ENCODE measurements at regions not wholly inside any gene's neighbourhood (a gene's known extent, or its start where the extent isn't known, plus 50 kb on each side); places are given as distances from the start of the nearest gene placed in this dataset.

DNA sequence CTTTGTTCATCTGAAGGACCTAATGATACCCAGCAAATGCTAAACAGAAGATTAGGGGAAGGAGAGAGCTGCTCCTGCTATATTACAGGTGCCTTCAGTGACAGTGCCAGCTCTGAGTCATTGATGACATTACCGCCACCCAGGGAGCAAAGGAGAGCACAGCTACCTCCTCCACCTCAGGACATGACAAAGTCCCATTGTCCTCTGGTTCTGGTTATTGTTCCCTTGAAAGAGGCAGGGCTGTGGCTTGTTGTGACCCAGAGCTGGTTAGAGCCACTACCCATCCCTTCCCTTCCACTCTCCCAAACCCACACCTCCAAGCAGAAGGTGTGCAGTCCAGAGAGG, 363.5 kb upstream of the DUSP10 start:
- H3K9me3 ChIP-seq: no peaks in the 10 kb centered on the region
- WGBS: 57% methylated on average over 1 of the region's 1 CpG
- peak; percentile 25 for DNase-seq (ENCODE audit: low spot score)
- H3K27me3 ChIP-seq (replicated peaks; ENCODE audit: insufficient read depth): no peaks in the 10 kb centered on the region
- intact Hi-C loops (cut with DNase I): no loop called here
- H3K36me3 ChIP-seq: no peaks in the 10 kb centered on the region
- TF ChIP-seq, protein P1, sequence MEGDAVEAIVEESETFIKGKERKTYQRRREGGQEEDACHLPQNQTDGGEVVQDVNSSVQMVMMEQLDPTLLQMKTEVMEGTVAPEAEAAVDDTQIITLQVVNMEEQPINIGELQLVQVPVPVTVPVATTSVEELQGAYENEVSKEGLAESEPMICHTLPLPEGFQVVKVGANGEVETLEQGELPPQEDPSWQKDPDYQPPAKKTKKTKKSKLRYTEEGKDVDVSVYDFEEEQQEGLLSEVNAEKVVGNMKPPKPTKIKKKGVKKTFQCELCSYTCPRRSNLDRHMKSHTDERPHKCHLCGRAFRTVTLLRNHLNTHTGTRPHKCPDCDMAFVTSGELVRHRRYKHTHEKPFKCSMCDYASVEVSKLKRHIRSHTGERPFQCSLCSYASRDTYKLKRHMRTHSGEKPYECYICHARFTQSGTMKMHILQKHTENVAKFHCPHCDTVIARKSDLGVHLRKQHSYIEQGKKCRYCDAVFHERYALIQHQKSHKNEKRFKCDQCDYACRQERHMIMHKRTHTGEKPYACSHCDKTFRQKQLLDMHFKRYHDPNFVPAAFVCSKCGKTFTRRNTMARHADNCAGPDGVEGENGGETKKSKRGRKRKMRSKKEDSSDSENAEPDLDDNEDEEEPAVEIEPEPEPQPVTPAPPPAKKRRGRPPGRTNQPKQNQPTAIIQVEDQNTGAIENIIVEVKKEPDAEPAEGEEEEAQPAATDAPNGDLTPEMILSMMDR (IDR thresholded peaks at IDR 0.05): peak in 1 of 4 experiments; percentile 4
- no peak for TF ChIP-seq POLR2AphosphoS5 (IDR thresholded peaks at IDR 0.05)
- no peak for TF ChIP-seq POLR2A (IDR thresholded peaks at IDR 0.05)
- H3K4me3 ChIP-seq: no peak overlapping the region
- no peaks in the 10 kb centered on the region for H3K4me1 ChIP-seq (replicated peaks)
- H3K27ac ChIP-seq: no peak overlapping the region

DNA sequence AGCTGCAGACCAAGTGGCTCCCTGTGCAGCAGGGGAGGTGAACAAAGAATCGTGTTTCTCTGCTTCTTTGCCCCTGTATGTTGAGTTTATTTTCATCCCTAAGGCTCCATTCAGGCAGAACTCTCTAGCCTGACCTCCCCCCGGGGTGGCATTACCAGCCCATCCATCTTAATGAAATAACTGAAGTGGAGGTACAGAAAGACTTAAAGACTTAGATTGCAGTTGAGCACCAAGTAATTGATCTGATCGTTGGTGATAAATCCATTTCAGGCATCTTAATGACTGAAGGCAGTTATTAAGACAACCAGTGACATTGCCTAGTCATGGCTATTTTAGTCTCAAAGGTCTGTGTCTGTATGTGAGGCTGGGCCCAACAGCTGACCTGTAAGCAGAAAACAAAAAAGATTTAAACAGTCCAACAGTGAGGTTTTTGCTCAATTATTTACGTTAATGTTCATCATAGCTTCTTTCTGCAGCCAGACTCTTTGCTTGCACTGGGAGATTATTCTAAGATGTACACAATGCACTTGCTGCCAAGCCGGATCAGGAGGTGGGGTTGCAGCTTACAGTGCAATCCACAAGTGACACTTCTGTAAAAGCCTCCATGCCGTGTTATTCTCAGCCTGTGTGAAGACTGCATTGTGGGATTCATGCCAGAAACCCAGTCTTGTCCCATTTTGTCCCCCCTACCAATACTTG, 363.0 kb upstream of the DUSP10 start:
- WGBS: 29% methylated on average over 6 of the region's 6 CpGs
- intact Hi-C loops (cut with DNase I): no loop called here

GRCh38 chr1:222104097-222104496, 362.2 kb upstream of the DUSP10 start:
- TF ChIP-seq POLR2AphosphoS5 (IDR thresholded peaks at IDR 0.05): no peak
- TF ChIP-seq POLR2A (IDR thresholded peaks at IDR 0.05): no peak
- TF ChIP-seq, protein P1 (IDR thresholded peaks at IDR 0.05): no peak
- Histone ChIP-seq H3K4me1 (replicated peaks) (no peaks in the 10 kb centered on the region), H3K27ac (no peak overlapping the region), H3K27me3 (replicated peaks; ENCODE audit: insufficient read depth) (no peaks in the 10 kb centered on the region), H3K36me3 (no peaks in the 10 kb centered on the region), H3K4me3 (no peak overlapping the region), H3K9me3 (no peaks in the 10 kb centered on the region)
- no peak for DNase-seq (ENCODE audit: low spot score)
- WGBS: 73% methylated on average over 4 of the region's 4 CpGs
- intact Hi-C loops (cut with DNase I): no loop called here

More for the DNA sequence above, 363.0 kb upstream of the DUSP10 start:
- H3K9me3 ChIP-seq: no peaks in the 10 kb centered on the region
- no peaks in the 10 kb centered on the region for H3K4me1 ChIP-seq (replicated peaks)
- TF ChIP-seq POLR2AphosphoS5 (IDR thresholded peaks at IDR 0.05) (no peak), POLR2A (IDR thresholded peaks at IDR 0.05) (no peak)
- TF ChIP-seq, protein P1 (IDR thresholded peaks at IDR 0.05): no peak
- H3K36me3 ChIP-seq: no peaks in the 10 kb centered on the region
- no peak overlapping the region for H3K27ac ChIP-seq
- DNase-seq (ENCODE audit: low spot score): no peak
- H3K4me3 ChIP-seq: no peak overlapping the region
- H3K27me3 ChIP-seq (replicated peaks; ENCODE audit: insufficient read depth): no peaks in the 10 kb centered on the region

- no peaks in the 10 kb centered on the region for H3K36me3 ChIP-seq
- H3K4me3 ChIP-seq: no peak overlapping the region
- 30% methylated on average over 2 of the region's 2 CpGs for WGBS
- H3K9me3 ChIP-seq: no peaks in the 10 kb centered on the region
- no peaks in the 10 kb centered on the region for H3K27me3 ChIP-seq (replicated peaks; ENCODE audit: insufficient read depth)
- TF ChIP-seq POLR2AphosphoS5 (IDR thresholded peaks at IDR 0.05): no peak
- TF ChIP-seq, protein P1 (IDR thresholded peaks at IDR 0.05): no peak
- no peak for TF ChIP-seq POLR2A (IDR thresholded peaks at IDR 0.05)
- H3K27ac ChIP-seq: no peak overlapping the region
- intact Hi-C loops (cut with DNase I): no loop called here
- no peaks in the 10 kb centered on the region for H3K4me1 ChIP-seq (replicated peaks)
- no peak for DNase-seq (ENCODE audit: low spot score)
These were observed 357.9 kb upstream of the DUSP10 start for GRCh38 chr1:222099746-222100145.

- Histone ChIP-seq H3K4me1 (replicated peaks) (no peaks in the 10 kb centered on the region), H3K27me3 (replicated peaks; ENCODE audit: insufficient read depth) (no peaks in the 10 kb centered on the region), H3K36me3 (no peaks in the 10 kb centered on the region), H3K27ac (no peak overlapping the region), H3K4me3 (no peak overlapping the region), H3K9me3 (no peaks in the 10 kb centered on the region)
- DNase-seq (ENCODE audit: low spot score): no peak
- 70% methylated on average over 2 of the region's 2 CpGs for WGBS
- intact Hi-C loops (cut with DNase I): no loop called here
- TF ChIP-seq POLR2AphosphoS5 (IDR thresholded peaks at IDR 0.05) (no peak), POLR2A (IDR thresholded peaks at IDR 0.05) (no peak)
- TF ChIP-seq, protein P1 (IDR thresholded peaks at IDR 0.05): no peak
These were observed 356.5 kb upstream of the DUSP10 start for GRCh38 chr1:222098404-222098803.

Measured in prostate gland (tissue), 2 donors.